Gastrocnemius medialis (tissue), 4 donors: ENCODE measurements at regions not wholly inside any gene's neighbourhood (a gene's known extent, or its start where the extent isn't known, plus 50 kb on each side); places are given as distances from the start of the nearest gene placed in this dataset.

Source experiments
- CTCF ChIP-seq, 5 experiments: fragments of 450-650 bp in 3 of 5; fragments of 200-600 bp in 2 of 5; sonication (generic) in 2 of 5; IDR thresholded peaks in 4 of 5; conservative IDR thresholded peaks in 1 of 5; 1 replicate in 4 of 5; 2 replicates in 1 of 5; pipeline ENCODE4 v1.5.1; 2016 to 2019; ENCODE audit warnings: antibody characterized with exemption in 5 of 5, mild to moderate bottlenecking in 3 of 5, moderate library complexity in 3 of 5
- POLR2A ChIP-seq, 2 donors: fragments of 450-650 bp; IDR thresholded peaks; one replicate each; pipeline ENCODE4 v1.6.1; 2017; ENCODE audit warnings: antibody characterized with exemption in 2 of 2, mild to moderate bottlenecking in 2 of 2, moderate library complexity in 2 of 2

GRCh38 chr5:25181249-25181648 lies 536.5 kb upstream of the CDH10 start:
- TF ChIP-seq CTCF (IDR thresholded peaks at IDR 0.05 in 4 of 5, conservative IDR thresholded peaks at IDR 0.05 in 1 of 5), result no peak
- TF ChIP-seq POLR2A (IDR thresholded peaks at IDR 0.05), result no peak
